ENCODE measurements at regions not wholly inside any gene's neighbourhood (a gene's known extent, or its start where the extent isn't known, plus 50 kb on each side); places are given as distances from the start of the nearest gene placed in this dataset.
"Not testable (repeated sequence)": the region's sequence is repeated elsewhere in the genome, so short reads cannot be mapped to it uniquely, and the experiment has no call there.

GRCh38 chr17:73855720-73856333, 211.6 kb upstream of the SDK2 start:
- DNase-seq = no peak

GRCh38 chr17:73856556-73856955, 212.3 kb upstream of the SDK2 start:
- DNase-seq = no peak

GRCh38 chr17:73859439-73860008, 215.3 kb upstream of the SDK2 start:
- not testable (repeated sequence) for DNase-seq

DNA sequence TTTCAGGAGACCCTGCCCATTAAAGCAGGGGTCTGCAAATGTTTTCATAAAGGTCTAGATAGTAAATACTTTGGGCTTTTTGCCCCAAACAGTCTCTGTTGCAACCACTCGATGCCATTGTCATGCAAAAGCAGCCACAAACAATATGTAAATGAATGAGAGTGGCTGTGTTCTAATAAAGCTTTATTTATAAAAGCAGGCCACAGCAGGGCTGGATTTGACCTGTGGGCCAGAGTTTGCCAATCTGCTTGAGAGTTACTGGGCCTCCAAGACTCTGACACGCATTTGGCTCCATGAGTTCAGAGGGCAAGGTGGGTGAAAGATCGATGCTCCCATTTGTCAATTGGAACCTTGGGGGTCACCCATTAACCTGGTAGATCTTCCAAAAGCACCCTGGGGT, 217.3 kb upstream of the SDK2 start:
- no peak for DNase-seq

GRCh38 chr17:73863761-73864535, 219.7 kb upstream of the SDK2 start:
- no peak for DNase-seq

- DNase-seq = no peak
Observed at GRCh38 chr17:73865831-73866230, 221.6 kb upstream of the SDK2 start.

DNA sequence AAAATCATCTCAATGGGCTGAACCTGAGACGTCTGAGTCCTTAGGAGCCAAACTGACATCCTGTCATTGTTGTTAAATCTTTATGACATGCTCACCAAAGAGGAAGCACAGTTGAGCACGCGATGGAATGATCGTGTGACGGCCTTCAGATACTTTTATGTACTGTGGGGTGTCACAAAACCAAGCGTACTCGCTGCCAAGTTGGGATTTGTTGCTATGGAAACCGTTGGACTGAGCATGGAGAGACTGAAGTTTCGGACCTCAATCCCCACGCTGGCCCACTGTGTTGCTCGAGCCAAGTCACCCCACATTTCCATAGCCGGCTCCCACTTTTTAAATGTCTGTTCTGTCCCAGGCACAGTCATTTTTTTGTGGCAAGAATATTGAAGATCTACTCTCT, 222.8 kb upstream of the SDK2 start:
- DNase-seq = no peak

DNA sequence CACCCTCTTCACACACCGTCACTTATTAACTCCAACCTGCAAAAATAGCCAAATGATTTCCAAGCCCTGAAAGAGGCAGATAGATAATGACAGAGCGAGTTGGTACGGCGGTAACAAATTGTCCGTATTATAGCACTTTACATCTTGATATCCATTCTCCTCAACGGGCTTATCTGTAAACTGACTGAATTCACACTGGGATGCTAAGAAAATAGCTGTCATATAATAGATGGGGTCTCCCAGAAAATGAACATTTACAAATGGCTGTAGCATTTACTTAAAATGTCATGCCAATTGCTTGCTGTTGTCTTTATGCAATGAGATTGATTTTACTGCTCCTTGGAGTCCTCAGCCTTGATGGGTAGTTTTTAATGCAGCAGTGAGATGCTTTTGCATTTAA, 225.8 kb upstream of the SDK2 start:
- no peak for DNase-seq

GRCh38 chr17:73870473-73870872, 226.2 kb upstream of the SDK2 start:
- DNase-seq = no peak

DNA sequence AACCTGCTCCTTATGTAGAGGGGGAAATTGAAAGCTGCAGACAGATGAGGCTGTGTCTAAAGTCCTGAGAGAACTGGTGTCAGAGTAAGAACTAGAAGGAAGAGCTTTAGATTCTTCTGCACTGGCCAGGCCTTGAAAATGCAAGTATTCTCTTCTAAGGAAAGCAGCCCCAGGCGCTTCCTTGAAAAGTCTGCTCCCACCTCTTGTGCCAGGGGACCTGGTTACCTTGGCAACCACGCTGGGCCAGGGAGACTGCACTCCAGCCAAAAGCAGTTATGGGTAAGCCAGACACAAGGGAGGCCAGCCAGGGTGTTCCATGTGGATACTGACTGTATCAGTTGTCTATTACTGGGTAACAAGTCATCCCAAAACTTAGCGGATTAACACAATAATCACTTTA, 228.6 kb upstream of the SDK2 start:
- peak; percentile 89 for DNase-seq

DNA sequence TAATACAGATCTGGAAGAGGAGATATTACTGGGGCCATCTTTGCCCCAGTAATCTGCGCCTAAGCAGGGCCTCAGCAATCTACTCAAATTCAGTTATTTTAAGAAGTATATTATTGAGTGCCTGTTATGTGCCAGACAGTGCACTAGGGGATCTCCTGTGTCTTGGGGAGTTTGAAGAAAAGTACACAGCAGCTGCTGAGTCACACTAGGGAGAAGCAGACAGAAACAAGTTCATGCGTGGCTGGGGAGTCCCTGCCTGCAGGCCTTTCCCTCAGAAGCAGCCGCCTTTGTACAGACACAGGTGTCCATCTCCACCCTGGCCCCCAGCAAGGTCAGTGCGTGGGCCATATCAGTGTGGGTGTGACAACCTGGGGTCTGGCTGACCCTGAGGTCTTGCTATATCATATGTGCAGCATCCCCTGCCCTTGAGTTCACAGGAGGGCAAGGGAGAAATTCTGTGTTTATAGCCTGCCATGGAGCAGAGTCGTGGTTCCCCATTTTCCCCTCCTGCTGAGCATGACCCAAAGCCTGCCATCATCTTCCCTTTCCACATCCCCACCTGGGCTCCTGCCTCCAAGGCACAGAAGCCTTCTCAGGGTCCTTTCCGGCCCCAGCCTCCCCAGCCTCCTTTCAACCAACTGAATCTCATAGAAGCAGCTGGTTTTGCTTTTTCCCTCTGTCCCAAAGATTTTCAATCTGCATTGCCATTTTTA, 229.9 kb upstream of the SDK2 start:
- DNase-seq = no peak

DNA sequence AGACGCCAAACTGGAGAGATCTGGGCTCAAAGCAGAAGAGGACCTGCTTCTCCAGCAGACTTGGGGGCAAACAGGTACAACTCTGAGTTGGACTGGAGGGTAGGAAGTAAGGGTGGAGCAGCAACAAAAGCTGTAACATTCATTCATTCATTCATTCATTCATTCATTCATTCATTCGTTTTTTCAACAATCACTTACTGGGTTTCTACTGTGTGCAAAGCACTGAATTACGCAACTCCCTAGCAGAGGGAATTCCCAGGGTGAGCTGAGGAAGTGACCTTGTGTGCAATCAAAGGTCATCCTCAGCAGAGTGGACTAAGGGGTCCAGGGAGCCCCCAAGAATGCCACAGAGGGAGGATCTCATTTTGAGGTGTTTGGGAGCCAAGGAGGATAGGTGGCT, 231.1 kb upstream of the SDK2 start:
- no peak for DNase-seq

DNA sequence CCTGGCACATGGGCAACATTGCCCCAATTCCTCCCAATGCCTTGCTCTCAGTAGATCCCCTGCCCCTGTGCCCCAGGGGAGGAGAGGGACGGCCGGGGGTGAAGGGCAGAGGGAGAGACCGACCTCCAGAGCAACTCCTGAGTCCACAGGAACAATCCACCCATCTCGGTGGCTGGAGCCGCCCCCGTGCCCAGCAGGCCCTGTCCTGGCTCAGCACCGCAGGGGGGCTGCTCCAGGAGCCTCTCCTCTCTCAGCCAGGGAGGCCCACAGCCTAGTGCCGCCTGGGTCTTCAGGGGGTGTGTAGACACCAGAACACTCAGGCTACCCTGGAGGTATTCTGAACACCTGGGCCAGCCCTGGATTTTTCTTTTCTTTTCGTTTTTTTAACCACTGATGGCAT, 233.7 kb upstream of the SDK2 start:
- DNase-seq = no peak

GRCh38 chr17:73878923-73879322, 234.7 kb upstream of the SDK2 start:
- no peak for DNase-seq

- DNase-seq = no peak
Observed at GRCh38 chr17:73879987-73880386, 235.7 kb upstream of the SDK2 start.

- no peak for DNase-seq
Observed at GRCh38 chr17:73882590-73882989, 238.3 kb upstream of the SDK2 start.

GRCh38 chr17:73883175-73883574, 238.9 kb upstream of the SDK2 start:
- DNase-seq = no peak

GRCh38 chr17:73887739-73888138, 243.5 kb upstream of the SDK2 start:
- no peak for DNase-seq

- DNase-seq = no peak
Observed at GRCh38 chr17:73888862-73889261, 244.6 kb upstream of the SDK2 start.

DNA sequence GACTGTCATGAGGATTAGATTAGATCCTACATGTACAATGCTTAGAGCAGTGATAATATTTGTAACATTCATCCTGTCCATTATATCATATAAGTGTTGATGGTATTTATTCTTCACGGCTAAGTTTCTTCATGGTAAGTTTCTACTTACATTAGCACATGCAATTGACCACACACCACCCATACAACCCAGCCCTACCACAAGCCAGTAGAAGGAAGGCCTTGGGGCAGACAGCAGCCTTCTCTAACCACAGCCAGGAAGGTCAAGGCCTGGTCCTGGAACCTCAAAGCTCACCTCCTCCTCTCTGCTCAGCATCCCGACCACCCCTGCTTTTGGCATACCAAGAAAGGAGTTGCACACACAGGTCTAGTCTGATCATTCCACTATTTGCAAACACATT, 245.2 kb upstream of the SDK2 start:
- DNase-seq = no peak

DNA sequence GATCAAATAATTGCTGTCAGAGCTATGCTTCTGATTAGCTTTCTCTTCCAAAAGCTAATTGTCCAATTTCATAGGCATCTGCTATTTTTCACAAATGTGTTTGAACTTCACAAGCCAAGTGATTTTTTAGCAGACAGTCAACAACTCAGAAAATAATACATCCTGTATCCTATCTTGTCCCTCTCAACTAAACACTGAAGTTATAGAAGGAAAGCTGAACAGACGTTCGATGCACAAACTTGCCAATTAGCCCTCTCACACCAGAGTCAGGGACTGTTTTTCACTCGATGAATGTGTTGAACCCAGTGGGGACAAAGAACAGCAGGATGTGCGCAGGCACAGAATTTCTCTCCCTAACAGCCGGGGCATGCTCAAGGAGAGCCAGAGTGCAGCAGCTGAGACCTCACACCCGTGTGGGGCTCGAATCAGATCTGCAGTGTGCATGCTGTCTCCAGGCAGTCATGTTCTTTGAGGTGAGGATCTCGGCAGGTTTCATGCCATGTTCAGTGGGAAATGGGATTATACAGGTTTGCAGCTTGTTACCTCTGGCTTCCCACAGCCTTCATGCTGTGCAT, 246.7 kb upstream of the SDK2 start:
- DNase-seq = no peak

GRCh38 chr17:73895157-73895556, 250.9 kb upstream of the SDK2 start:
- peak; percentile 24 for DNase-seq

DNA sequence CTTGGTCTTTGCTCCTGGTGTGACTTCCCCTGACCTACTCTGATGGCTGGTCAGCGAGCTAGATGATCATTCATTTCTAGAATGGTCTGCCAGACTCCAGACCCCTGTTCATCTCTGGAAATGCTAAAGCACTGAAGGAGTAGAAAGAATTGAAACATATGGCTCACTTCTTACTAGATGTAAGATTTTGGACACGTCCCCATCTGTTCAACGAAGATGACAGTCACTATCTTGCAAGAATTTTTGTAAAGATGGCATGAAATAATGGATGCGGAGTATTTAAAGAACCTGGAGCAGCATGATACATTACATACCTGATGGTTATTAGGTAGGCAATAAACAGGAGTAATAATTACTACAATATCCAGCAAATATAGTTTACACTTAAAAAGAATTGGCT, 252.7 kb upstream of the SDK2 start:
- DNase-seq = no peak

DNA sequence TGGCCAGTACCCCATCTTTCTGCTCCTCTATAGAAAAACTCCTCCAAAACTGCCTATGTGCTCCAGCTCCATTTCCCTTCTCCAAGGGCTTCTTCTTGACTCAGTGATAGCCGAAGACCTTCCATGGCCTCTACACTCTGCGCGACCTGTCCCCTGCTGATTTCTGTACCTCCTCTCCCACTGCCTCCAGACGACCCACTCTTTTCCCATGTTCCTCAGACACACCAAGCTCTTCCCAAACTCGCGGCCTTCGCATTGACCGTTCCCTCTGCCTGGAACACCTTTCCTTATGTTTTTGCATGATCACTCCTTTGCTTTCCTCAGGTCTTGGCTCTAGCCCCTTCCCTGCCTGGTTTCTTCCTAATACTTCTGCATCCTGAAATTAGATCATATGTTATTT, 255.6 kb upstream of the SDK2 start:
- peak; percentile 36 for DNase-seq

Measured in islet precursor cell (in vitro differentiated cells).